ENCODE measurements at regions not wholly inside any gene's neighbourhood (a gene's known extent, or its start where the extent isn't known, plus 50 kb on each side); places are given as distances from the start of the nearest gene placed in this dataset.

DNA sequence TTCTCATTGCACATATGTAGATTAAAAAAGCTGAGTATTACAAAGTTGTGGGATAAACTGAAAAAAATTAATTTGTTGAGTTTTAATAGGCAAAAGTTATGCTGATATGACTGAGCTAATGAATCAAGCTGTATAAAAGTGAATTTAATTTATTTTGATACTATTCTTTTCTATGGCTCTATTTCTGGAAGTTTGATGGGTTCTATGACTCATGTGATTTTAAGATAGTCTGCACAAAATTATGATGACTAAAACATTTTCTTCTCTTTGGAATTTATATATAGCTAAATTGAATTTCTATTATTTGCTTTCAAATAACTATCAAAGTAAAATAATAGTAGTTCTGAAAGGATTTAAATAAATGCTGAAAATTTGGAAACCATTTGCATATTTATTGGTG is 71.0 kb upstream of the MMADHC start:
- H3K27me3 ChIP-seq (ENCODE audit: control insufficient read depth in 1 of 2, insufficient read depth in 2 of 2, low read length in 2 of 2): no peaks in the 10 kb centered on the region
- no peak for DNase-seq
- H3K4me3 Mint-ChIP-seq: no peak overlapping the region
- no peak overlapping the region for H3K27ac ChIP-seq (ENCODE audit: low read depth in 1 of 2, low read length in 2 of 2)
- H3K4me1 ChIP-seq (ENCODE audit: insufficient read depth, low read length): no peaks in the 10 kb centered on the region
- no peaks in the 10 kb centered on the region for H3K4me1 Mint-ChIP-seq (ENCODE audit: low read depth)
- H3K27me3 Mint-ChIP-seq: peaks cover 15% of the 10 kb centered on the region
- no peak overlapping the region for H3K27ac Mint-ChIP-seq
- peaks cover 2% of the 10 kb centered on the region for H3K9me3 Mint-ChIP-seq
- ChIA-PET CTCF (no interaction called here), POLR2A (no interaction called here)
- ATAC-seq (ENCODE audit: poor library complexity): no peak
- H3K4me3 ChIP-seq (ENCODE audit: low read length): no peak overlapping the region
- TF ChIP-seq, protein P1, sequence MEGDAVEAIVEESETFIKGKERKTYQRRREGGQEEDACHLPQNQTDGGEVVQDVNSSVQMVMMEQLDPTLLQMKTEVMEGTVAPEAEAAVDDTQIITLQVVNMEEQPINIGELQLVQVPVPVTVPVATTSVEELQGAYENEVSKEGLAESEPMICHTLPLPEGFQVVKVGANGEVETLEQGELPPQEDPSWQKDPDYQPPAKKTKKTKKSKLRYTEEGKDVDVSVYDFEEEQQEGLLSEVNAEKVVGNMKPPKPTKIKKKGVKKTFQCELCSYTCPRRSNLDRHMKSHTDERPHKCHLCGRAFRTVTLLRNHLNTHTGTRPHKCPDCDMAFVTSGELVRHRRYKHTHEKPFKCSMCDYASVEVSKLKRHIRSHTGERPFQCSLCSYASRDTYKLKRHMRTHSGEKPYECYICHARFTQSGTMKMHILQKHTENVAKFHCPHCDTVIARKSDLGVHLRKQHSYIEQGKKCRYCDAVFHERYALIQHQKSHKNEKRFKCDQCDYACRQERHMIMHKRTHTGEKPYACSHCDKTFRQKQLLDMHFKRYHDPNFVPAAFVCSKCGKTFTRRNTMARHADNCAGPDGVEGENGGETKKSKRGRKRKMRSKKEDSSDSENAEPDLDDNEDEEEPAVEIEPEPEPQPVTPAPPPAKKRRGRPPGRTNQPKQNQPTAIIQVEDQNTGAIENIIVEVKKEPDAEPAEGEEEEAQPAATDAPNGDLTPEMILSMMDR (IDR thresholded peaks at IDR 0.05): no peak
- intact Hi-C loops (cut with DNase I, micrococcal nuclease): no loop called here
- no peaks in the 10 kb centered on the region for H3K36me3 Mint-ChIP-seq (ENCODE audit: low read depth)
- no peaks in the 10 kb centered on the region for H3K9me3 ChIP-seq (ENCODE audit: control insufficient read depth in 1 of 2, insufficient read depth in 1 of 2, low read length in 2 of 2)
- H3K36me3 ChIP-seq (ENCODE audit: insufficient read depth, low read length): no peaks in the 10 kb centered on the region

DNA sequence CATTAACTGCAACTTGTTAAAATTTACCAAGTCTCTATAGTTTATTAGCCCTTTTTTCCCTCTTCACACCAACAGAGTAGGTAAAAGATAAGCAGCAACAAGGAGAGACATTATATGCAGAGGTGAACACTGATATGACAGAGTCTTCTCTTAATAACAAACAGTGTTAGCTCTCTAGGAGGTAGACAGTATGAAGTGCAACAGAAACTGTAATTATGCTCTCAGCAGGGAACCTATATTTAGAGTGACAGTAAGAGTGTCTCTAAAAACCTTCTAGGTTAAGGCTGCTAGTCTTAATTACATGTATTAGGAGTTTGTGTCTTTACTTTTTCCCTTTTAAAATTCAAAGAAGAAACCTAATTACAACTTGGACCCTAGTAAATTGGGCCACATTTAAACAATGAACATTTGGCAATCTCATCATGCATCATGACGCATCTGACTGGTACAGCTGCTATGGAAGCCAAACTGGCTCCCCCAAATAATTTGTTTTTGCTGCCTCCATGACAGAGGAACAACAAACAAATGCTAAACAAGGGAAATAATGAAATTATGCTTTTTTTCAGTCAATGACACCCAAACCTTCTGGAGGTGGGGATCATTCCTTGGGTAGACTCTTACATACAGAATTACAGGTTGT is 69.9 kb upstream of the MMADHC start:
- Mint-ChIP-seq H3K36me3 (ENCODE audit: low read depth) (no peaks in the 10 kb centered on the region), H3K27ac (no peak overlapping the region), H3K4me3 (no peak overlapping the region), H3K4me1 (ENCODE audit: low read depth) (no peaks in the 10 kb centered on the region), H3K27me3 (peaks cover 15% of the 10 kb centered on the region), H3K9me3 (peaks cover 2% of the 10 kb centered on the region)
- intact Hi-C loops (cut with DNase I, micrococcal nuclease): no loop called here
- TF ChIP-seq, protein P1 (IDR thresholded peaks at IDR 0.05): no peak
- H3K4me3 ChIP-seq (ENCODE audit: low read length): no peak overlapping the region
- CTCF ChIA-PET: no interaction called here
- POLR2A ChIA-PET: no interaction called here
- H3K27ac ChIP-seq (ENCODE audit: low read depth in 1 of 2, low read length in 2 of 2): no peak overlapping the region
- no peaks in the 10 kb centered on the region for H3K36me3 ChIP-seq (ENCODE audit: insufficient read depth, low read length)
- no peaks in the 10 kb centered on the region for H3K4me1 ChIP-seq (ENCODE audit: insufficient read depth, low read length)
- ATAC-seq (ENCODE audit: poor library complexity) (no peak), DNase-seq (no peak)
- H3K9me3 ChIP-seq (ENCODE audit: control insufficient read depth in 1 of 2, insufficient read depth in 1 of 2, low read length in 2 of 2): no peaks in the 10 kb centered on the region
- no peaks in the 10 kb centered on the region for H3K27me3 ChIP-seq (ENCODE audit: control insufficient read depth in 1 of 2, insufficient read depth in 2 of 2, low read length in 2 of 2)

DNA sequence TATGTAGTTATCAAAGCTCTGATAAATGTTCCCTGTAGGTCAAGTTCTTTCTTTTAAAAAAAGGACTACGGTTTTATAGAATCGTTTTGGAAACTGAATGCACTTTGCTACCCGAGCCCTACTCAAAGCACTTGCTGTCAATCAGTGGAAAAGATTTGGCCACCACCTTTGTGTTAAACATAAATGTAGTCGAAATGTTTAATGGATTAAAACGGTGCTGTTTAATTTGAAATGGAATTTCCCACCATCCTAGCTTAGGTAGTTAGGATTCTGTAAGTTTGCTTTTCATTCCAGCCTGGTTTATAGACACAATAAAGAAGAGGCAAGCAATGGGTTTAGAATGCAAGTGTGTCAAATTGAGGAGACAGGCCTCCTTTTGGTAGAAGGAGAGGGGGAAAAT is 69.4 kb upstream of the MMADHC start:
- peaks cover 15% of the 10 kb centered on the region for H3K27me3 Mint-ChIP-seq
- Histone ChIP-seq H3K4me1 (ENCODE audit: insufficient read depth, low read length) (no peaks in the 10 kb centered on the region), H3K27me3 (ENCODE audit: control insufficient read depth in 1 of 2, insufficient read depth in 2 of 2, low read length in 2 of 2) (no peaks in the 10 kb centered on the region), H3K4me3 (ENCODE audit: low read length) (no peak overlapping the region), H3K36me3 (ENCODE audit: insufficient read depth, low read length) (no peaks in the 10 kb centered on the region), H3K9me3 (ENCODE audit: control insufficient read depth in 1 of 2, insufficient read depth in 1 of 2, low read length in 2 of 2) (no peaks in the 10 kb centered on the region), H3K27ac (ENCODE audit: low read depth in 1 of 2, low read length in 2 of 2) (no peak overlapping the region)
- H3K4me3 Mint-ChIP-seq: no peak overlapping the region
- intact Hi-C loops (cut with DNase I, micrococcal nuclease): no loop called here
- POLR2A ChIA-PET: no interaction called here
- no peak overlapping the region for H3K27ac Mint-ChIP-seq
- H3K9me3 Mint-ChIP-seq: peaks cover 2% of the 10 kb centered on the region
- TF ChIP-seq, protein P1 (IDR thresholded peaks at IDR 0.05): no peak
- CTCF ChIA-PET: no interaction called here
- no peaks in the 10 kb centered on the region for H3K36me3 Mint-ChIP-seq (ENCODE audit: low read depth)
- DNase-seq (no peak), ATAC-seq (ENCODE audit: poor library complexity) (no peak)
- no peaks in the 10 kb centered on the region for H3K4me1 Mint-ChIP-seq (ENCODE audit: low read depth)

Data from CD4-positive, alpha-beta T cell (primary cell).